HPDE6-E6E7 (cell line): ENCODE measurements at regions not wholly inside any gene's neighbourhood (a gene's known extent, or its start where the extent isn't known, plus 50 kb on each side); places are given as distances from the start of the nearest gene placed in this dataset.
A peak's percentile ranks its signal among the peaks of the same experiment; 100 is the strongest.

Experiments used
- DNase-seq: peaks from one replicate; pipeline ENCODE4 v3.0.0; 2011; ENCODE audit warnings: missing footprints; ENCODE audit errors: extremely low spot score

DNA sequence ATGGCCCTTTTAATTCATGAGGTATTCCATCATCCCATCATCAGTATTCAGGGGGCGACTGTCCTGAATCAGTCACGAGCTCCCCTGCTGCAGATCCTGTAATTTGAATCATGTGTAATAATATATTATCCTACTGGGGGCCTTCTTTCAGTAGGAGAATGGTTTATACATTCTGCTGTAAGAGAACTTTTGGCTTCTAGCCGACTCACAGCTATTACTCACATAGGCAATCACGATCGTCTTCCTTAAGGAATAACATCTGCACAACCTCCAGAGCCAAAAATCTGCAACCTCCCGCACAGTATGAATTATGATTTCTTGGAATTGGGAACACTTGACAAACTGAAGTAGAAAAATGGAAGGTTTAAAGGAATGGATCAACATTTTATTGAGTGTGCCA lies 343.0 kb downstream of the USP25 start:
- DNase-seq: no peak

DNA sequence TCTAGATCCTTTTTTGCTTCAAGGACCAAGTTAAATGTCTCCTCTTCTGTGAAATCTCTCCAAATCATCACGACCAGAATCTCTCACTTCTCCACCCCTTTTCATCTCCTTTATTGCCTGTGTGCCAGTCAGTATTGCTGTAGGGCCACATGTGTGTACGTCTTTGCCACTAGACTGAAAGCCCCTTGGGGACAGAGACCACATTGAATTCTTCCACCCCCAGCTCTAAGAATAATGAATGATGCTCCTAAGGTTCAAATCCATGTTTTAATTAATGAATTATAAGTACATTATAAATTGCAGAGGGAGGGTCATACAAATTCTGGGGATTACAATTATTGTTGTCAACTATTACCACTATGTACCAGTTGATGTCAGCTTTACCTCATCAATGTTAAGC lies 343.8 kb downstream of the USP25 start:
- DNase-seq: no peak

DNA sequence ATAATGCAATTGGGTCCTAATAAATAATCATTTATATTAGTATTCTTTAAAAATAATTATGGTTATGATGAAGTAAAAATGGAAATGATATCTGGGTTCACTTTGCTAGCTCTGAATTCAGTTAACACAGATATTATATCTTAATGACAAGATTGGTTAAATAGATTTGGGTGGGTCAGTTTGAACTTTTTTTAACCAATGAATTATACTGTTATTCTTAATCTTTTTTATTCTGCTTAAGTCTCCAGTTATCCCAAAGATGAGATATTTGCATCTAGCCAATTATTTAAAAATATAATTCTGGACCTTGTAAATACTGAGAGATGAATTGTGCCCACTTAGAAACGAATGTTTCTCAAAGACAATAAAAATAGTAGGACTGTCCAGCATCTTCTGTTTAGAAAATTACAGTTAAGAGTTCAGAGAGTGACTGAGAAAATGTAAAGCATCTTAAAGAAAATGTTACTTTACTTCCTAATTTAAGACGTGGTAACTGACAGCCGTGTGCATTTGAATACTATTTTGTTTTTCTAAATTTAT lies 345.2 kb downstream of the USP25 start:
- DNase-seq: no peak

DNA sequence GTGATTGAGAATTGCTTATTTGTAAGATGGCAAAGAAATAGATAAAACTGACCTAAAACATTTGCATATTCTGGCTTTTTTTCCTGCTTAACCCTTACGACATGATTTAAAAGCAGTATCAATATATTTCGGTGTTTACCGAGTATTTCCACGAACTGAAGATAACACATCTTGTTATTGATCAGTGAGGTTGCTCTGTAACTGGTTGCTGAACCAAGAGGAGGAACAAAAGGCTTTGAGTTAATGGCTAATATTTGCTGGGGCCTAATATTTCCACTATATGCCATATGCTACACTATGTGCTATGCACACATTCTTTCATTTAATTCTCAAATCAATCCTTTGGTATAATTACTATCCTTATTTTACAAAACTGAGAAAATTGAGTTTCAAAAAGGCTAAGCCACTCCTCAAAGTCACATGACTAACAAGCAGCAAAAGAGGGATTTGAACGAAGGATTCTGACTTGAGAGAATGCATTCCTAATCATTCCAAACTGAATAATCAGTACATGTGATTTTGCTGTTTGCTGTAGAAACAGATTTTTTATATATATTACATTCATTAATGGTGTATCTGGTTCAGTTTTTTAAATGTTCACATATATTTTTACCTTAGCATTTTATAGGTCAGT lies 346.0 kb downstream of the USP25 start:
- DNase-seq: no peak

DNA sequence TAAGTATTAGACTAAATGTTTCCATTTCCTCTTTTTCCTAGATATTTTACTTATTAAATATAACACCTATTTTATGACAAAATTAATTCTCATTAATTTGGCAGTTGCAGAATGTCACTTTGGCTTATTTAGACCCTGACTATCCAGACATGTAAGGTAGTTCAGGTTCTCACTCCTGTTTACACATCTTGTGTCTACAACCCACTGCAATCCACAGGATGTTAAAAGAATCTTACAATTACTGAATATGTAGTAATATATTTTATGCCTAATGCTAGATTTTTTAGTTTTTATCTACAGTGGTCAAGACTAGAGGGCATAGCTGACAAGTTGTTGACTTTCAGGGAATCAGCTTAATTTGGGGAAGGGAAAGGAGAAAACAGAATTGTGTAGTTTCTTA lies 346.7 kb downstream of the USP25 start:
- no peak for DNase-seq

DNA sequence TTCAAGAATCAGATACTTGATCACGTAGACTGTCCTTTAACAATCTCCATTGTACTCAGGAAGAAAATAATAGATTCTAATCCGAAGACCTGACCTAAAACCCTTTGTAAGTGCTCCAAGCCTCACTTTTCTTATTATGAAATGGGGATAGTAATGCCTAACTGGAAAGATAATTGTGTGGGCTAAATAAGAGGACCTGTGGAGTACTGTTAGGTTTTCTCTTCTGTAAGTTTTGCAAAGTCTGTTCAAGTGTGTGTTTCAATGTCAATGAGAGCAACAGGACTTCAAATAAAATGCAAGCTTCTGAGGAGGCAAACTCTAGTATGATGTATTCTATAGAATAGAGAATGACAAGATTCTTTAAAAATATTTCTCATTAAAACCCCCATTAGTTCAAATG lies 348.6 kb downstream of the USP25 start:
- DNase-seq: no peak

DNA sequence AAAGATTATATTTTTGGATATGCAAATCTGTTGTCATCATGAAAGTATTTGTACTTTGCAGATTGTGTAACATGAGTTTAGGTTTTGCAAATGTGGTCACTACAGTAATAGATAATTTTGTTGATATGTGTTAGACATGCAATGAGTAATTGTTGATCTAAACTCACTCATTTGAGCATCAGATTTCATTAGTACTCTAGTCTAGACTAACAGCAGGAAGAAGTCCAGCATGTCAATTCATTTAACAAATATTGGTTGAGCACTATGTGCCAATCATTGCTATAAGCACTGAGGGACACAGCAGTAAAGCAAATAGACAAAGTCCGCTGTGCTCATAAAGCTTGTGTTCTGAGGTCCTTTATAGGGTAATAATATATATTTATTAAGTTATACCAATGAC lies 350.0 kb downstream of the USP25 start:
- DNase-seq: peak; percentile 2

DNA sequence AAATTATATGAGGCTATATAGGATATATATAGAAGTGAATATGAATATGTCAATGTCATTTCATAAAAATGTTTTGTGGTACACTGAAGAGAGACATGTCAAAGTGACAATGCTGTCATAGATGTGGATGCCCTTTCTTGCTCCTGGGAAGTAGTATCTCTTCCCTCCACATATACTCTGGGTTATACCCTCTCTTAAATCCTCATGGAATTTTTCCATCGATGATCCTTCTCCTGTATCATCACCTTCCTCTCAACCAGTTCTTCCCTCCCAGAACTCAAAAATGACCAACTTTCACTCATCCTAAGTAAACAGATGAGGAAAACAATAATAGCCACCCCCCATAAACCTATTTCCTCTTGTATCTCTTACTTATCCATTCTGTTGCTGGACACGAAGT lies 351.5 kb downstream of the USP25 start:
- no peak for DNase-seq

DNA sequence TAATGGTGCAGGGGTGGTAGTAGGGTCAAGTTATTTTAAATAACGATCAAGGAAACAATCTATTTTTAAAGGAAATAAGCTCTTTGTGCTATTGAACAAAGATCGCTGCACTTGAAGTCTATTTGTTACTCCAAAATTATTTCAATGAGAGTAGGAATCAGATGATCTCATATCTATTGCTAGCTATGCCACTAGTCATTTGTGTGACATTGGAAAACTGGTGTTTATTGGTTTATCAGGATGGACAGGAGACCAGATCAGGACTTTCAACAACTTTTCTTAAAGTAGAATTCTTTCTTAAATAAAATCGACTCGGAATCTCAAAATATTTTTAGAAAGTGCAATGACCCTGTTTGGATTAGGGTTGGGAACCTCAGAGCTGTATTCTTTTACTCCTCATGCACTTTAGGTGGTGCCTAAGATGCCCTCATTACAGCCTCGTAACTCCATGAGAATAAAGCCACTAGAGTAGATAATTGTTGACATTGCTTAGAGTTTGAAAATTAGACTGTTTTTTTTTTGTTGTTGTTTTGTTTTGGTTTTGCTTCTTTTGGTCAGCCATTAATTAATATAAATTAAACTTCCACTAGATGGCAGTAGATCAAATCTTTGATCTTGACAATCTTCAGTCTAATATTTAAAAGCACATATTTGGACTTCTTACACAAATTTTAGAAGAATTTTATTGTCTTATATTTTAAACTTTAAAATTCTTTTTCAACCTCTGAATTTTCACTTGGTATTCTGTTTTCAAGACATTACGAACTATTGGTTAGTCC lies 352.4 kb downstream of the USP25 start:
- DNase-seq: no peak

DNA sequence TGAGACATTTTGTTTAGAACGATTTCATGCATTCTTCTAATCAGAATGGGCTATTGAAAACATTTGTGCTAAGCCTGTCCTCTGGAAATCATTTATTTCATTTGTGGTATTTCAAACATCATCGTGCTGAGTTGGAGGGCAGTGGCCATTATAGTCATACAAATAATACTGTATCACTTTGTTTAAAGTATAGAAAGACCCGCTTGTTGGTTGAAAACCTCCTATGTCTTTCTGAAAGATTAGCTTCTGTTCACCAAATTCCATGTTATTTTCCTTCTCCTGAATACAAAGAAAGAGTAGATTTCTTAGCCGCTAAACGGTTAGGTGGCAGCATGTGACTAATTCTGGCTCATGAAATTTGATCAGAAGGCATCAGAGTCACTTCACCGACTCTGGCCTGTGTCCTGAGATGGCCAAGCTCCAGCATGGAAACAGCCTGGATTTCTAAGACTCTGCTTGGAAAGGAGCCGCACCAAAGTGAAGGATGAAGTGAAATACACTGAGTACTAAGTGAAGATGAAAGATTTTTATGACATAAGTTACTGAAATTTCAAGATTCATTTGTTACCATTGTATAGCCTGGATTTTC lies 355.1 kb downstream of the USP25 start:
- no peak for DNase-seq

DNA sequence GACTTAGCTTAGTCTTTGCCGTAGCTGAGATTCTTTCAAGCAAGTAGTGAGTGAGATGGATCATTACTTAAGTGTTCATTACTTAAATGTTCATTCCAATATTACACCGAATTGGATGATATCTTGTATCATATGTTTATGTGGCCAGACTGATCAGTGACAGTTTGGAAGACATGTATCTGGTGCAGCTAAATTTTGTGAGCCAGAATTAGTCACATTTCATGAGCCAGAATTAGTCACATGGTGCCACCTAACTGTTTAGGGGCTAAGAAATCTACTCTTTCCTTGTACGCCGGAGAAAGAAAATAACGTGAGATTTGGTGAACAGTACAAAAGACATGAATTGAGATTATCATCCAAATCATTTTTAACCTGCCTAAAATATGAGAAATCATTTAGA lies 355.6 kb downstream of the USP25 start:
- DNase-seq: no peak

DNA sequence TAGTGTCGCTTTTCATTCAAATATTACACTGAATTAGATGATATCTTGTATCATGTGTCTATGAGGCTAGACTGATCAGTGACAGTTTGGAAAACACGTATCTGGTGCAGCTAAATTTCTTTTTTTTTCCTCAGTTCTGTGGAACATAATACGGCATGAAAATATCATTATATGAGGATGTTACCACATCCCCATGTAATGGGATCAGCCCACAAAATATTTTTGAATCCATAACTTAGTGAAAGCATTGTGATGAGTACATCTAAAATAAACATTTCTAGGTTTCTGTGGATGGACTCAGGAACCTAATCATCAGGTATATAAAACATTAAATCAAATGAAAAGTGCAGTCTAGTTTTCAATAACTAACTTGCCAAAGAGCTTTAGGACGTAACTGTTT lies 356.3 kb downstream of the USP25 start:
- no peak for DNase-seq

DNA sequence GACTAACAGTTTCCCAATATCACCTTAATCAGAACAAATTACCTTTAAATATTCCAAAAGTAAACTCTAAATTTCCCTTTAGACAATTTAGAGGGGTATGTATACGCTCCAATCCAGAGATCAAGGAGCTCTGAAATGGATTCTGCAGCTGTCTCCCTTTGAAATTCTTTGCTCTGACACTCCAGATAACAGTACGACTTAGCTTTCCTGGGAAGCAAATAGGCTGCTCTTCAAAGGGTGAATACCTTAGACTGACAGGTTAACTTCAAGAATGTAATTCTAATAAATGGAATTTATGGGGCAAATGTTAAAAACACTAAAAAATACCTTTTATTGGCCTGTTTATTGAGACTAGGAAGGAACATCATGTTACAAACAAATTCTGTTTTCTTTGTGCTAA lies 357.2 kb downstream of the USP25 start:
- DNase-seq: no peak

DNA sequence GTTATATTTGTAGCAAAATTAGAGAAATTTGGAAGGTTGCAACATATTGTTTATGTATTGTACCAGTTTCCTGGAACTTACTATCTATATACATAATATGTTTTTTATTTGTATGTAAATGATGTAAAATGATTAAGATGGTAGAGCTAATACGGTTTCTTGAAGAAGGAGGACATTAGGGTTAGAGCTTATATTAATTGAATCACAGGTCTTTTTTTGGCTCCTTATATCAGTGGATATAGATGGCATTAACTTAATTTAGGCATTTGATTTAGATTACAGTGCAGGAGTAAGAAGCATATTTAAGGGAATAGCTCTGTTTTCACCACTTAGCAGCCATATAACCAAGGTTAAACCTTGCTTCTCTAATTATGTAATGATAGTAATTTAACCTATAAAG lies 357.7 kb downstream of the USP25 start:
- DNase-seq: no peak

DNA sequence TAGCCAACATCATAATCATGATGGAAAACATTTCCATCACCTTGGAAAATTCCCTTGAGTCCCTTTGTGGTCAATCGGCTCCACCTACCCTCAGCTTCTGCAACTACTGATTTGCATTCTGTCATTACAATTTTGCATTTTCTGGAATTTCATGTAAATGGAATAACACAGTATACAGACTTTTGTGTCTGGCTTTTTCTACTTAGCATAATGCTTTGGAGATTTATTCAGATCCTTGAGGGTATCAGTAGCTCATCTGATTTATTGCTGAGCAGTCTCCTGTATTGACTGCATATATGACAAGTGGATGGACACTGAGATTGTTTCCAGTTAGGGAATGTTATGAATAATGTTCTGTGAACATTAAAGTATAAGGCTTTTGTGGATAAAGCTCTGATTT lies 358.3 kb downstream of the USP25 start:
- DNase-seq: no peak

DNA sequence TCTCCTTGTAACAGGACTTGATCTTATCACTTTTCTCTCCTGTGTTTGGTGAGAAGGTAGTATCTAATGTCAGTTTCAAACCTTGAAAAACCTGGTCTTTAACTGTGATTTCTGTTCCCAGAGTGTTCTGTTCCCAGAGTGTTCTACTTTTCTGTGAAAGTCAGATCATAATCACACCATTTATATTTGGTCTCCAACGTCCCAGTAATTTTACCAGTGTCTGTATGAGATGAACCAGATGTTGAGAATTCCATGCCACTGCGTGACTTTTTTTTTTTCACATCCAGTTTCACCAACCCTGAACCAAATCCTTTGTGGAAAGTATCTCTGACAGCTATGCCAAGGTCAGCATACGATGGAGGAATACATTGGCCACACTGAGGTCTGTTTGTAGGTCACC lies 365.2 kb downstream of the USP25 start:
- no peak for DNase-seq

DNA sequence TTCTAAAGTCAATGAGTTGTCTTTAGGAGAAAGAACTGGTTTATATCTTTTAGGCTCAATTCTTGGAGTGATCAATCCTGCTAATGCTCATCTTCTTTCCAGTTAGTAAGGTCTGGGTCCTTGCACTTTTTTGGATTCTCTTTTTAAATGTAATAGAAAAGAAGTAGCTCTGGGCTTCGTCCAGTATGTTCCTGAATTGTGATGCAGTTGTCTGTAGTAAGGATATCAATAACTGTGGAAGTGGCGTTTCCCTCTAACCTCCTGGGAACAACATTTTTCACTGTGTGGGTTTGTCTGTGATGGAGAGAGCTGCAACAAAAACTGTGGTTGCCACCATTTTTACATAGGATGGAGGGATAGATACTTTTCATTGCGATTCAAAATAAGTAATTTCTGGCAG lies 367.2 kb downstream of the USP25 start:
- no peak for DNase-seq

DNA sequence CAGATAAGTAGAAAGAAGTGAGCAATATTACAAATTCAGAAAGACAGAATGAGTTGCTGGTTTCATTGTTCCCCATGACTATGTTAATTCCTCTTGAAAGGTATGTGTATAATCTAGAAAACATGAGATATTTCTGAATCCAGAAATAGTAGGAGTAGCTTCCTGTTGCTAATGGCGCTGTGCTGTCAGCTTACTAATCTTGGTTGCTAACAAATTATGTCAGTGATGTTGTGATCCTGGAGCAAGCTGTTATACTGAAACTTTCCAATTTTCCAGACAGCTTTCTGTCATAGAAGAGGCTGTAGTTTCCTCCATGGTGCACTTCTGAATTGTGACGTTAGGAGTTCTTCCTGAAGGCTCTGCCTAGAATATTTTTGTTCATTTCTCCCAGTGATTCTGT lies 372.3 kb downstream of the USP25 start:
- DNase-seq: no peak

DNA sequence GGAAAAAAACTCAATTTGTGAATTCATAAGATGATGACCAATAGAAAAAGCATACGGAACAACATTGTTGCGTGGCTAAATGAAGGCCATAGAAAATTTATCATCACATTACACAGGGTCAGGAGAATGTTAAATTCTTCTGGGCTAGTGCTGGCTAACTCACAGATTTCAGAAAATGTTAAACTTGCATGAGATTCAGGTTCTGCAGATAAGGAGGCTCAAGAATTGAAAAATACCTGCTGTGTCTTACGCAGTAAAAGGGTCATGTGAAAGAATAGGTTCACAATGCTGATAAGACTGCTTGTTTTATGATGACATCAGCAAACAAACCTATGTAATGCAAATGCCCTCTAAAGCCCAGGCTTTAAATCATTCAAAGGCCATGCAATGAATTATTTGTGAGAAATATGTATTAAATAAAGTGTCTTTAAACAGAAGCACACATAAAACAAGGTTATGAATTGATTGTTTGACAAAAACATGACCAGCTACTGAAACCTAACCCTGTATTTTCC lies 378.8 kb downstream of the USP25 start:
- DNase-seq: no peak

DNA sequence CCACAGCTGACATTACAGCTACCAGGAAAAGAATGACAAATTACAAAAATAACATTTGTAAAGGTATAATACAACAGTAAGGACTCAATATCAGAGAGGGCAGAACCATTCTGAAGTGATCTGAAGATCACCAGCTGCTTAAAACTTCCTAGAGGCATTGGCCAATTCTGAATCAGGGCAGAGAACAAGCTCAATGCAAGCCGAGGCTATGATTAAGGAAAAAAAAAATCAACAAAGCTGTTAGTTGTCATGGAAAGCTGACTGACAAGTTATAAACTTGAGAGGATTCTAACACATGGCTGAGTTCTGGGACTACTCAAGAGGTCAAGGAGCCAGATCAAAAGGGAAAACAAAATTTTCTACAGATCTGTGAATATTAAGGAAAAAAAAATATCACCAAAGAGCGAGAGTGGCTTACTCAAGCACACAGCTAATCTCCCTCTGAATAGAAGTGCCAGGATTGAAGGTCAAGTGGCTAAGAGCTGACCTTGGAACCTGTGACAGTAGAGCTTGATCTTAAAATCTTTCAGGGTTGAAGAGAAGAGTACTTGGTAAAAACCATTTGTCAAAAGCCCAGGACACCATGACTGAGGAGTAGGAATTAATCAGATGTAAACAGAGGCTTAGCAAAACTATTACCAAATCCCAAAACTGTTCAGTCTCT lies 383.4 kb downstream of the USP25 start:
- DNase-seq: no peak

DNA sequence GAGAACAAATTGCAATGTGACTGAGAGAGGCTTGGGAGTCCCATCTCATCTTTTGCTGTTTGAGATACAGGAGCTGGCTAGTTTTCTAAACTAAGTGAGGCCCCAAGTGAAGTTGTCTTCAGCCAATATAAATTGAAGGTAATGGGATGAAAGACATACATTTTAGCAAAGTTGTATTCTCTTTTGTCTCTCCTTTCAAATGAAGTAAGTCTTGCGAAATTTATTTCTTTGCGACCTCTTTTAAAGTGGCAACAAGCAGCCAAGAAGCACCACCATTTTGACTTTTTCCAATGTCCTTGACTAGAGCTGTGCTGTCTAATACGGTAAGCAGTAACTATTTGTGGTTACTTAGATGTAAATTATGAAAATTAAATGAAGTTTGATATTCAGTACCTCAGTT lies 385.7 kb downstream of the USP25 start:
- DNase-seq: no peak

DNA sequence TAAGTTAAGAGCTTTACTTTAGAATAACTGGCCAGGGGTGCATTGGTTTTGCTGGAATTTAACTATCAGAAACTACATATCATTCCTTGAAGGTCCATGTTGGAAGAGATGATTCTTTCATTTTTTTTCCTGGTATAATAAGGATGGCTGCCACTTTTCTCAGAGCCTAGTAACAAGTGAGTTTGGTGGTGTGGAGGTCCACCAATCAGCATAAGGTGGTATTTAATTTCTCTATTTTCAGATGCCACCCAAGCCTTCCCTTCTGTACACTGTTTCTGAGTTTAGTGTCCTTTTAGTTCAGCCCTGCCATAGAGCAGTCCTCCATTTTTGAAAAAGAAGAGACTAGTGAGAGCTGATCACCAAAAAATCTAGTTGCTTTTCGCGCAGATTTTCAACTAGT lies 386.3 kb downstream of the USP25 start:
- no peak for DNase-seq
